Loucy (cell line): ENCODE measurements at regions not wholly inside any gene's neighbourhood (a gene's known extent, or its start where the extent isn't known, plus 50 kb on each side); places are given as distances from the start of the nearest gene placed in this dataset.

Source experiments
- EZH2phosphoT487 ChIP-seq: fragments of 200-600 bp; IDR thresholded peaks from 2 replicates; pipeline ENCODE4 v1.6.1; 2018; ENCODE audit warnings: antibody characterized with exemption, mild to moderate bottlenecking, moderate library complexity, borderline replicate concordance
- TF ChIP-seq, protein P1 (sequence below): fragments of 200-600 bp; sonication (generic); conservative IDR thresholded peaks from 2 replicates; pipeline ENCODE4 v1.5.1; 2014; ENCODE audit warnings: mild to moderate bottlenecking, antibody characterized with exemption, low read length

DNA sequence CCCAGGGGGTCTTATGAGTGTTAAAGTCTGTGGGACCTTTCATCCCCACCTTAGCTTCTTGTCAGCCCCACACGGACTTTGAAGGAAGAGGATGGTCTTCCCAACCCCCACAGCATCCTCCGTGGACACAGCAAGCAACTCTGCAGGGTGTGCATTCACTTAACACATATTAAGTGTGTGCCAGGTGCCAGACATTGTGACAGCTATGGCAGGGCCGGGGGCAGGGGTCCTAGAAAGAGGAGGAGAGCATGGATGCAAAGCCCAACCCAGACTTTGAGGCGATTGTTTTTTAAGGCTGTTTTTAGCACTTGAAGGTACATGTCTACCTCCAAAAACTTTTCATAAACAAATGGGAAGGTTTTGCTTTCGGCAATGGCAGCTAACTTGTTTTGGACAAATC, 121.6 kb upstream of the KCNG1 start:
- TF ChIP-seq EZH2phosphoT487, result no peak
- TF ChIP-seq, protein P1, sequence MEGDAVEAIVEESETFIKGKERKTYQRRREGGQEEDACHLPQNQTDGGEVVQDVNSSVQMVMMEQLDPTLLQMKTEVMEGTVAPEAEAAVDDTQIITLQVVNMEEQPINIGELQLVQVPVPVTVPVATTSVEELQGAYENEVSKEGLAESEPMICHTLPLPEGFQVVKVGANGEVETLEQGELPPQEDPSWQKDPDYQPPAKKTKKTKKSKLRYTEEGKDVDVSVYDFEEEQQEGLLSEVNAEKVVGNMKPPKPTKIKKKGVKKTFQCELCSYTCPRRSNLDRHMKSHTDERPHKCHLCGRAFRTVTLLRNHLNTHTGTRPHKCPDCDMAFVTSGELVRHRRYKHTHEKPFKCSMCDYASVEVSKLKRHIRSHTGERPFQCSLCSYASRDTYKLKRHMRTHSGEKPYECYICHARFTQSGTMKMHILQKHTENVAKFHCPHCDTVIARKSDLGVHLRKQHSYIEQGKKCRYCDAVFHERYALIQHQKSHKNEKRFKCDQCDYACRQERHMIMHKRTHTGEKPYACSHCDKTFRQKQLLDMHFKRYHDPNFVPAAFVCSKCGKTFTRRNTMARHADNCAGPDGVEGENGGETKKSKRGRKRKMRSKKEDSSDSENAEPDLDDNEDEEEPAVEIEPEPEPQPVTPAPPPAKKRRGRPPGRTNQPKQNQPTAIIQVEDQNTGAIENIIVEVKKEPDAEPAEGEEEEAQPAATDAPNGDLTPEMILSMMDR, result no peak
